ENCODE measurements at regions not wholly inside any gene's neighbourhood (a gene's known extent, or its start where the extent isn't known, plus 50 kb on each side); places are given as distances from the start of the nearest gene placed in this dataset.
A peak's percentile ranks its signal among the peaks of the same experiment; 100 is the strongest.

- 92 to 93% methylated on average over 3 of the region's 3 CpGs for WGBS, 2 donors
Observed at GRCh38 chr12:115408642-115409041, 724.7 kb upstream of the TBX3 start.

DNA sequence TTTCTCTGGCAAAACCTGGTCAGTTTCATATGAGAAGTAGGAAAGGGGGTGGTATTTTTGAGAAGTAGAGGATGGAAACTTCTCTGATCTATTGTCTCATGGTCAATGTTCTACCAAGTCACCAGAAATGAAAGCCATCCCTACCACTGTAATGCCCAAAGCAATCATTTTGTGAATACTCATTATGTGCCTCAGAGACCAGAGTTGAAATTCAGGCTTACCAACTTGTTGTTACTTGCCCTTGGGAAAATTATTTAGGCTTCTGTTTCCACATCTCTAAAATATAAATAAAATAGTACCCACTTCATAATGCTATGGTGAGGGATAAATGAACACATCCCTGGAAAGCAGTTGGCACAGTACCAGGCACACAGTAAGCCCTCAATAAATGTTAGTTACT is 723.7 kb upstream of the TBX3 start:
- ATAC-seq (ENCODE audit: low FRiP score in 2 of 2) (no peak), DNase-seq (no peak)
- Histone ChIP-seq H3K36me3 (no peaks in the 10 kb centered on the region), H3K9me3 (no peaks in the 10 kb centered on the region), H3K27me3 (no peaks in the 10 kb centered on the region), H3K4me3 (no peak overlapping the region), H3K4me1 (peaks cover 0 to 3% (median 0%) of the 10 kb centered on the region in 4 donors), H3K27ac (no peak overlapping the region)
- no peak for TF ChIP-seq POLR2A (IDR thresholded peaks at IDR 0.05)

More at GRCh38 chr12:115408642-115409041, 724.7 kb upstream of the TBX3 start:
- Histone ChIP-seq H3K4me3 (no peak overlapping the region), H3K27ac (no peak overlapping the region), H3K4me1 (peaks cover 0 to 3% (median 0%) of the 10 kb centered on the region in 4 donors), H3K9me3 (no peaks in the 10 kb centered on the region), H3K36me3 (no peaks in the 10 kb centered on the region), H3K27me3 (no peaks in the 10 kb centered on the region)
- DNase-seq: no peak
- TF ChIP-seq POLR2A (IDR thresholded peaks at IDR 0.05) (no peak), CTCF (IDR thresholded peaks at IDR 0.05) (no peak), EP300 (IDR thresholded peaks at IDR 0.05) (no peak), POLR2AphosphoS5 (IDR thresholded peaks at IDR 0.05) (no peak)
- ATAC-seq (ENCODE audit: low FRiP score in 2 of 2): no peak

DNA sequence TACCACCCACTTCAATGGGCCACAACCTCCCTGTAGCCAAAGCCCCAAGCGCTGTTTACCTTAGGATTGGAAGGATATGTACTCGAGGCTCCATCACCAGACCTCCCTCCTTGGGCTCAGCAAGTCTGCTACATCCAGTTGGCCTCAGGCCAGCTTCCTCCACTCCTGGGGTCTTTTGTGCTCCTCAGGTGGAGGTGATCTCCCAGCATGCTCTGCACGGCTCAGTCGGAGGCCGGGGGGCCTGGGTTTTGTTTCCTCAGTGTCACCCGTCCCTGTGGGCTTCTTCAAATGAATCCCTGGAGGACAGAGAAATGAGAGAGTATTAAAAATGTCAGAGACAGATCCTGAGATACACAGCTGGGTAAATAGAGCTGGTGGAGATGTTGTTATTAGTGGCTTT is 723.1 kb upstream of the TBX3 start:
- 58 to 78% methylated on average over 4 to 6 of the region's 6 CpGs for WGBS, 2 donors
- TF ChIP-seq CTCF (IDR thresholded peaks at IDR 0.05): no peak
- TF ChIP-seq POLR2A (IDR thresholded peaks at IDR 0.05): no peak
- no peak for TF ChIP-seq EP300 (IDR thresholded peaks at IDR 0.05)
- TF ChIP-seq POLR2AphosphoS5 (IDR thresholded peaks at IDR 0.05): no peak

DNA sequence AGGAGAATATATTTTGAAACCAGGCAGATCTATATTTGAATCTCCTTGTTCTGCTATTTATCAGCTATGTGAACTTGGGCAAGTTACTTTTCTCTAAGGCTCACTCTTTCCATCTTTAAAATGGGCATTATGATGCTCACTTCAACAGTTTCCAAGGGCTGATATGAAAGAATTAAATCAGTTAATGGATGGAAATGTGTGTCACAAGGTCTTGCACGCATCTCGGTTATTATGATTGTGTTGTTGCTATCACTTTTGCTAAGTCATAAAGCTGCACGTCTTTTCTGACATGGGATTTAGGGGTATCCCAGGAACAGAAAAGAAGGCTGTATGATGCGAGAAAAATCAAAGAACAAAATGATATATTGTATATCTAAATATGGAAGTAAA is 721.5 kb upstream of the TBX3 start:
- no peaks in the 10 kb centered on the region for H3K9me3 ChIP-seq
- no peak for ATAC-seq (ENCODE audit: low FRiP score in 2 of 2)
- TF ChIP-seq EP300 (IDR thresholded peaks at IDR 0.05) (no peak), CTCF (IDR thresholded peaks at IDR 0.05) (no peak), POLR2AphosphoS5 (IDR thresholded peaks at IDR 0.05) (no peak), POLR2A (IDR thresholded peaks at IDR 0.05) (no peak)
- no peak overlapping the region for H3K4me3 ChIP-seq
- WGBS, 2 donors: 85 to 93% methylated on average over 4 of the region's 4 CpGs
- peaks cover 0 to 3% (median 0%) of the 10 kb centered on the region in 4 donors for H3K4me1 ChIP-seq
- no peak for DNase-seq
- no peaks in the 10 kb centered on the region for H3K36me3 ChIP-seq
- no peaks in the 10 kb centered on the region for H3K27me3 ChIP-seq
- H3K27ac ChIP-seq: no peak overlapping the region

More for the DNA sequence above, 723.1 kb upstream of the TBX3 start:
- H3K27me3 ChIP-seq: no peaks in the 10 kb centered on the region
- H3K4me3 ChIP-seq: no peak overlapping the region
- no peaks in the 10 kb centered on the region for H3K9me3 ChIP-seq
- H3K36me3 ChIP-seq: no peaks in the 10 kb centered on the region
- peak in 1 of 2 donors; percentile 35 for DNase-seq
- H3K27ac ChIP-seq: no peak overlapping the region
- H3K4me1 ChIP-seq: peaks cover 0 to 3% (median 0%) of the 10 kb centered on the region in 4 donors
- ATAC-seq (ENCODE audit: low FRiP score in 2 of 2): no peak

- 55 to 59% methylated on average over 9 of the region's 9 CpGs for WGBS, 2 donors
- no peak overlapping the region for H3K27ac ChIP-seq
- no peaks in the 10 kb centered on the region for H3K36me3 ChIP-seq
- TF ChIP-seq EP300 (IDR thresholded peaks at IDR 0.05) (no peak), POLR2AphosphoS5 (IDR thresholded peaks at IDR 0.05) (no peak)
- H3K4me1 ChIP-seq: peaks cover 0 to 3% (median 0%) of the 10 kb centered on the region in 4 donors
- DNase-seq (no peak), ATAC-seq (ENCODE audit: low FRiP score in 2 of 2) (peak in 1 of 2 donors; percentile 60)
- H3K9me3 ChIP-seq: no peaks in the 10 kb centered on the region
- no peak overlapping the region for H3K4me3 ChIP-seq
- H3K27me3 ChIP-seq: no peaks in the 10 kb centered on the region
Observed at GRCh38 chr12:115404761-115405470, 720.9 kb upstream of the TBX3 start.

DNA sequence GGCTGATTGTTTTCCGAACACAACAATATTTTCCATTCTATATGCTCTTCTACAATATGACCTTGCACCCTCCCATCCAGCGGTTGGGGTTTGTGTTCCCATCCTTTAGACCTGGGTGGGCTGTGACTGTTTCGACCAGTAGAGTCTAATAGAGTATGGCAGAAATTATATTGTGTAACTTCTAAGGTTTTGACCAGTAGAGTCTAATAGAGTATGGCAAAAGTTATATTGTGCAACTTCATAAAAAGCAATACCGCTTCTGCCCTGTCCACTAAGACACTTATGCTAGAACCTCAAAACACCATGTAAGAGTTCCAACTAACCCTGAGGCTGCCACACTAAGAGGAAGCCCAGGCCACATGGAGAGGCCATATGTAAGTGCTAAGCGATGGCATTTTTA is 719.7 kb upstream of the TBX3 start:
- TF ChIP-seq CTCF (IDR thresholded peaks at IDR 0.05): no peak
- TF ChIP-seq EP300 (IDR thresholded peaks at IDR 0.05): no peak
- TF ChIP-seq POLR2AphosphoS5 (IDR thresholded peaks at IDR 0.05): no peak
- TF ChIP-seq POLR2A (IDR thresholded peaks at IDR 0.05): no peak
- no peaks in the 10 kb centered on the region for H3K9me3 ChIP-seq
- H3K4me1 ChIP-seq: peaks cover 0 to 3% (median 0%) of the 10 kb centered on the region in 4 donors
- no peaks in the 10 kb centered on the region for H3K27me3 ChIP-seq
- ATAC-seq (ENCODE audit: low FRiP score in 2 of 2): no peak
- H3K27ac ChIP-seq: no peak overlapping the region
- no peak for DNase-seq
- no peak overlapping the region for H3K4me3 ChIP-seq
- no peaks in the 10 kb centered on the region for H3K36me3 ChIP-seq
- 80 to 91% methylated on average over 5 of the region's 5 CpGs for WGBS, 2 donors

Data from upper lobe of left lung (tissue), 6 donors.